A673 (cell line): ENCODE measurements at regions not wholly inside any gene's neighbourhood (a gene's known extent, or its start where the extent isn't known, plus 50 kb on each side); places are given as distances from the start of the nearest gene placed in this dataset.

Experiments used
- BruUV-seq: library from RNA; stranded (reverse); fragments of 400-500 nt; replicated peaks from 2 replicates; lab custom pipeline; 2021; lab: Mats Ljungman, UMichigan
- CTCF ChIA-PET: fragments of 300-600 bp; sonication (Branson Sonifier 250); formaldehyde crosslinking; loops from one replicate; lab custom pipeline; 2022; ENCODE audit warnings: antibody characterized with exemption; lab: Charles Lee
- POLR2A ChIA-PET: fragments of 300-600 bp; sonication (Branson Sonifier 250); formaldehyde crosslinking; loops from one replicate; lab custom pipeline; 2022; ENCODE audit warnings: antibody characterized with exemption; ENCODE audit not compliant: low non-redundant PET; lab: Charles Lee
- DNase-seq: peaks from one replicate; pipeline ENCODE4 v3.0.0-alpha.2; 2015; ENCODE audit warnings: low spot score
- H3K27ac ChIP-seq: fragments of 200-600 bp; sonication (generic); 2 replicates; pipeline ENCODE4 v1.5.1; 2016; ENCODE audit warnings: mixed run types, low read depth, mild to moderate bottlenecking, mixed read lengths, antibody characterized with exemption, low read length; ENCODE audit not compliant: poor library complexity, severe bottlenecking
- H3K27me3 ChIP-seq: fragments of 200-600 bp; sonication (generic); replicated peaks from 2 replicates; pipeline ENCODE4 v1.6.1; 2017; ENCODE audit warnings: mixed run types, low read depth, mild to moderate bottlenecking, mixed read lengths, antibody characterized with exemption, low read length; ENCODE audit not compliant: insufficient read depth, poor library complexity
- H3K36me3 ChIP-seq: fragments of 200-600 bp; sonication (generic); 2 replicates; pipeline ENCODE4 v1.6.1; 2016; ENCODE audit warnings: mixed run types, mild to moderate bottlenecking, mixed read lengths, antibody characterized with exemption, low read length; ENCODE audit not compliant: insufficient read depth, poor library complexity, severe bottlenecking
- H3K4me1 ChIP-seq: fragments of 200-600 bp; sonication (generic); 2 replicates; pipeline ENCODE4 v1.6.1; 2017; ENCODE audit warnings: mixed run types, mild to moderate bottlenecking, mixed read lengths, antibody characterized with exemption, low read length; ENCODE audit not compliant: insufficient read depth, poor library complexity, severe bottlenecking
- H3K4me3 ChIP-seq: fragments of 200-600 bp; sonication (generic); 2 replicates; pipeline ENCODE4 v1.5.1; 2016; ENCODE audit warnings: low read depth, mixed run types, mild to moderate bottlenecking, mixed read lengths, low read length; ENCODE audit not compliant: poor library complexity, severe bottlenecking
- H3K9me3 ChIP-seq: fragments of 200-600 bp; sonication (generic); 2 replicates; pipeline ENCODE4 v1.6.1; 2016; ENCODE audit warnings: mixed run types, low read depth, mild to moderate bottlenecking, mixed read lengths, antibody characterized with exemption, low read length; ENCODE audit not compliant: poor library complexity, severe bottlenecking
- EZH2 ChIP-seq: fragments of 200-600 bp; sonication (generic); IDR thresholded peaks from 2 replicates; pipeline ENCODE4 v1.6.1; 2017; ENCODE audit warnings: borderline replicate concordance, low read depth, mild to moderate bottlenecking, mixed read lengths, antibody characterized with exemption, low read length; ENCODE audit not compliant: poor library complexity, severe bottlenecking
- intact Hi-C: fragments of 100-400 bp; cut with micrococcal nuclease; formaldehyde crosslinking; loops from one replicate; pipeline ENCODE4 v1.10.0; 2022; ENCODE audit not compliant: unreplicated experiment
- TF ChIP-seq, protein P1 (sequence below): fragments of 300-800, 200-600 bp; sonication (generic); conservative IDR thresholded peaks from 2 replicates; pipeline ENCODE4 v1.5.1; 2017; ENCODE audit warnings: low read depth, mild to moderate bottlenecking, antibody characterized with exemption, low read length, moderate library complexity, mixed read lengths

DNA sequence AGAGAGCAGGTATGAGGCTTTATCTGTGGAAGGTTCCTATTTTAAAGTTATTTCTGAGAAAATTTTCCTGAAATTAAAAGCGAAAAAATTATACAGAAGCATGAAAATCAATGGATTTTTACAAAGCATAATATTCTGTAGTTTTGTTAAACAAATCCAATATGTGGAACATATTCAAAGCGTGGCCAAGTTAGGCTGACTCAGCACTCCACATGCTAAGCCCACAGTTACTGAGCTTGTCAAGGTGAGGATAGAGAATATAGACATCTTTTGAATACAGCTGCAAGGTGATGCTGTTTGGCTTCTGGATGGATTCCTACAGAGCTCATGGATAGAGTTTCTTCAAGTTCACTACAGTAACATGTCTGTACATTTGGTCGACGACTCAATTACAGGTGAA, 302.5 kb downstream of the C3orf38 start:
- Histone ChIP-seq H3K9me3 (no peaks in the 10 kb centered on the region), H3K27me3 (no peaks in the 10 kb centered on the region), H3K4me3 (no peak overlapping the region), H3K27ac (no peak overlapping the region), H3K4me1 (no peaks in the 10 kb centered on the region), H3K36me3 (no peaks in the 10 kb centered on the region)
- no peak for DNase-seq
- ChIA-PET CTCF (no interaction called here), POLR2A (no interaction called here)
- no peak for TF ChIP-seq EZH2
- TF ChIP-seq, protein P1, sequence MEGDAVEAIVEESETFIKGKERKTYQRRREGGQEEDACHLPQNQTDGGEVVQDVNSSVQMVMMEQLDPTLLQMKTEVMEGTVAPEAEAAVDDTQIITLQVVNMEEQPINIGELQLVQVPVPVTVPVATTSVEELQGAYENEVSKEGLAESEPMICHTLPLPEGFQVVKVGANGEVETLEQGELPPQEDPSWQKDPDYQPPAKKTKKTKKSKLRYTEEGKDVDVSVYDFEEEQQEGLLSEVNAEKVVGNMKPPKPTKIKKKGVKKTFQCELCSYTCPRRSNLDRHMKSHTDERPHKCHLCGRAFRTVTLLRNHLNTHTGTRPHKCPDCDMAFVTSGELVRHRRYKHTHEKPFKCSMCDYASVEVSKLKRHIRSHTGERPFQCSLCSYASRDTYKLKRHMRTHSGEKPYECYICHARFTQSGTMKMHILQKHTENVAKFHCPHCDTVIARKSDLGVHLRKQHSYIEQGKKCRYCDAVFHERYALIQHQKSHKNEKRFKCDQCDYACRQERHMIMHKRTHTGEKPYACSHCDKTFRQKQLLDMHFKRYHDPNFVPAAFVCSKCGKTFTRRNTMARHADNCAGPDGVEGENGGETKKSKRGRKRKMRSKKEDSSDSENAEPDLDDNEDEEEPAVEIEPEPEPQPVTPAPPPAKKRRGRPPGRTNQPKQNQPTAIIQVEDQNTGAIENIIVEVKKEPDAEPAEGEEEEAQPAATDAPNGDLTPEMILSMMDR: no peak
- intact Hi-C loops: no loop called here
- no TSS peak for BruUV-seq

DNA sequence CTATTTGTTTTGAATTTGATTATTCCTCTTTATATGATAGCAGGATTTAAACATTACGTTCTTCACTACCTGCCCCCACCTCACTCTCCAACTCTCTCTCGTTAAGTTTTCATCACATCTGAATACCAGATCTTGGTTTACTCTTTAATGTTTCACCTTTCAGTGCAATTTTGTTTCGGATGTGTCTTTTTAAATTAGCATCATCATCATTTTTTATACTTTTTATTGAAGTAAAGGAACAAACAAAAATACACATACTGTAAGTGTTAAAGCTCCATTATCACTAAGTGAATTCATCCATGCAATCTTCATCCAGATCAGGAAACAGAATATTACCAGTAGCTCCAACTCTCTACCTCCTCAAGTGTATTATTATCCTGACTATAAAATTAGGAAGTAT, 310.6 kb downstream of the C3orf38 start:
- BruUV-seq: no TSS peak
- CTCF ChIA-PET: no interaction called here
- no peaks in the 10 kb centered on the region for H3K27me3 ChIP-seq
- intact Hi-C loops: no loop called here
- H3K4me1 ChIP-seq: no peaks in the 10 kb centered on the region
- H3K9me3 ChIP-seq: no peaks in the 10 kb centered on the region
- DNase-seq: no peak
- no peak overlapping the region for H3K27ac ChIP-seq
- POLR2A ChIA-PET: no interaction called here
- TF ChIP-seq, protein P1: no peak
- TF ChIP-seq EZH2: no peak
- no peak overlapping the region for H3K4me3 ChIP-seq
- H3K36me3 ChIP-seq: no peaks in the 10 kb centered on the region

DNA sequence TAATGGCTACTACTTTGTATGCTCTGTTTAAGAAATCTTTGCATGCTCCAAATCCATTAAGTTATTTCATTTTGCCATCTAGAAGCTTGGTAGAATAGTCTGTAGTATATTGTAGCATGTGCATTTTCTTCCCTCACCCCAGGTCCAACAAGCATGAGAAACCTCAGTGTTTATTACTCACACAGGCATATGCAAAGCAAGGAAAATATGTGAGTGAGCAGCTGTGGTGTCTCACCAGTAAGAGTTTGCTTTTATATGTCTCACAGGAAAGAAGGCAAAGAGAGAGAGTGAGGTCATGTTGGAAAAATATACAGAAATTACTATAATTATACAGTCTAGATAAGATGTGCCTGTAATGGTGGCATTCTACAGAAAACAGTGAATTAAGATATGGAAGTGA, 312.5 kb downstream of the C3orf38 start:
- no peak overlapping the region for H3K4me3 ChIP-seq
- no peaks in the 10 kb centered on the region for H3K27me3 ChIP-seq
- DNase-seq: no peak
- CTCF ChIA-PET: no interaction called here
- no peaks in the 10 kb centered on the region for H3K36me3 ChIP-seq
- H3K9me3 ChIP-seq: no peaks in the 10 kb centered on the region
- POLR2A ChIA-PET: no interaction called here
- H3K4me1 ChIP-seq: no peaks in the 10 kb centered on the region
- no TSS peak for BruUV-seq
- no peak for TF ChIP-seq EZH2
- TF ChIP-seq, protein P1: no peak
- H3K27ac ChIP-seq: no peak overlapping the region
- intact Hi-C loops: no loop called here
